DMS79 treated with DMSO at 0.1 percent for 48 hours (cell line): ENCODE measurements at regions not wholly inside any gene's neighbourhood (a gene's known extent, or its start where the extent isn't known, plus 50 kb on each side); places are given as distances from the start of the nearest gene placed in this dataset.

Experiments
- DNase-seq: peaks from one replicate; lab custom pipeline; 2025; lab: John Stamatoyannopoulos, UW

GRCh38 chr1:244157731-244158438, 106.8 kb downstream of the ZBTB18 start:
- no peak for DNase-seq

GRCh38 chr1:244159646-244160045, 108.6 kb downstream of the ZBTB18 start:
- DNase-seq, result no peak

GRCh38 chr1:244160455-244161235, 109.6 kb downstream of the ZBTB18 start:
- DNase-seq, result no peak

- DNase-seq, result no peak
Observed at GRCh38 chr1:244161236-244161510, 110.1 kb downstream of the ZBTB18 start.

GRCh38 chr1:244162786-244163530, 111.9 kb downstream of the ZBTB18 start:
- no peak for DNase-seq

GRCh38 chr1:244163861-244164510, 112.9 kb downstream of the ZBTB18 start:
- DNase-seq, result no peak

- DNase-seq, result no peak
Observed at GRCh38 chr1:244164511-244164890, 113.4 kb downstream of the ZBTB18 start.

- DNase-seq, result no peak
Observed at GRCh38 chr1:244165021-244165420, 113.9 kb downstream of the ZBTB18 start.

- DNase-seq, result no peak
Observed at GRCh38 chr1:244165701-244166100, 114.6 kb downstream of the ZBTB18 start.

- no peak for DNase-seq
Observed at GRCh38 chr1:244171241-244171985, 120.3 kb downstream of the ZBTB18 start.

GRCh38 chr1:244173240-244173639, 122.2 kb downstream of the ZBTB18 start:
- DNase-seq, result no peak

- DNase-seq, result no peak
Observed at GRCh38 chr1:244173769-244174168, 122.7 kb downstream of the ZBTB18 start.

GRCh38 chr1:244174922-244175521, 123.9 kb downstream of the ZBTB18 start:
- DNase-seq, result no peak

GRCh38 chr1:244176201-244176600, 125.1 kb downstream of the ZBTB18 start:
- no peak for DNase-seq

GRCh38 chr1:244180256-244180655, 129.2 kb downstream of the ZBTB18 start:
- no peak for DNase-seq

GRCh38 chr1:244181867-244182266, 130.8 kb downstream of the ZBTB18 start:
- no peak for DNase-seq

GRCh38 chr1:244183037-244183436, 132.0 kb downstream of the ZBTB18 start:
- DNase-seq, result no peak

- DNase-seq, result no peak
Observed at GRCh38 chr1:244186372-244186771, 135.3 kb downstream of the ZBTB18 start.

GRCh38 chr1:244187310-244187709, 136.2 kb downstream of the ZBTB18 start:
- no peak for DNase-seq

GRCh38 chr1:244191581-244191980, 140.5 kb downstream of the ZBTB18 start:
- DNase-seq, result no peak

GRCh38 chr1:244192325-244192724, 141.2 kb downstream of the ZBTB18 start:
- no peak for DNase-seq
